ENCODE measurements at regions not wholly inside any gene's neighbourhood (a gene's known extent, or its start where the extent isn't known, plus 50 kb on each side); places are given as distances from the start of the nearest gene placed in this dataset.

- TF ChIP-seq CTCF (IDR thresholded peaks at IDR 0.05), result no peak
- TF ChIP-seq POLR2A (IDR thresholded peaks at IDR 0.05), result no peak
Measured at GRCh38 chr12:90682398-90682797, 272.6 kb downstream of the CCER1 start.
